Stomach (tissue), 8 donors: ENCODE measurements at regions not wholly inside any gene's neighbourhood (a gene's known extent, or its start where the extent isn't known, plus 50 kb on each side); places are given as distances from the start of the nearest gene placed in this dataset.
"Not testable (repeated sequence)": the region's sequence is repeated elsewhere in the genome, so short reads cannot be mapped to it uniquely, and the experiment has no call there.

ENCODE experiments used
- DNase-seq, 2 donors: peaks; one replicate each; pipeline versions ENCODE4 v3.0.0 to v3.0.0-alpha.2; 2013 to 2019
- H3K27ac ChIP-seq, 5 donors: fragments of 200-600 bp in 4 of 5; sonication (generic) in 4 of 5; one replicate each; pipeline ENCODE4 v1.5.1; 2013 to 2019; ENCODE audit warnings: mild to moderate bottlenecking in 1 of 5, moderate library complexity in 1 of 5
- H3K27me3 ChIP-seq, 3 donors: fragments of 200-600 bp; sonication (generic); one replicate each; pipeline ENCODE4 v1.5.1; 2017 to 2019; ENCODE audit warnings: mixed run types in 1 of 3
- H3K36me3 ChIP-seq, 4 donors: fragments of 200-600 bp; sonication (generic); 1 replicate in 3 of 4; 2 replicates in 1 of 4; pipeline ENCODE4 v1.5.1; 2016 to 2019
- H3K4me1 ChIP-seq, 4 donors: fragments of 200-600 bp; sonication (generic); one replicate each; pipeline ENCODE4 v1.5.1; 2016 to 2019
- H3K4me3 ChIP-seq, 4 donors: fragments of 200-600 bp; sonication (generic) in 3 of 4; one replicate each; pipeline ENCODE4 v1.5.1; 2016 to 2019; ENCODE audit warnings: mild to moderate bottlenecking in 1 of 4
- H3K9me3 ChIP-seq, 4 donors: fragments of 200-600 bp; sonication (generic); one replicate each; pipeline ENCODE4 v1.5.1; 2016 to 2019
- CTCF ChIP-seq, 7 experiments: fragments of 450-650 bp in 4 of 7; fragments of 200-600 bp in 3 of 7; sonication (generic) in 3 of 7; IDR thresholded peaks; one replicate each; pipeline ENCODE4 v1.5.1; 2016 to 2019; ENCODE audit warnings: antibody characterized with exemption in 7 of 7, control low read depth in 2 of 7, mild to moderate bottlenecking in 1 of 7
- EP300 ChIP-seq: sonication (generic); formaldehyde crosslinking; IDR thresholded peaks from one replicate; pipeline ENCODE4 v1.6.1; 2017; ENCODE audit warnings: antibody characterized with exemption
- POLR2A ChIP-seq, 4 donors: fragments of 450-650 bp; IDR thresholded peaks; one replicate each; pipeline ENCODE4 v1.6.1; 2016; ENCODE audit warnings: antibody characterized with exemption in 4 of 4, control low read depth in 2 of 4, mild to moderate bottlenecking in 1 of 4, moderate library complexity in 1 of 4
- POLR2AphosphoS5 ChIP-seq, 3 donors: sonication (generic); formaldehyde crosslinking; IDR thresholded peaks; one replicate each; pipeline ENCODE4 v1.6.1; 2016; ENCODE audit warnings: antibody characterized with exemption in 3 of 3
- WGBS, 5 donors: extraction: QIAGEN DNeasy Blood & Tissue Kit in 3 of 5; methylation state at CpG; one replicate each; pipeline versions ENCODE4 v1.1.5 to v1.1.7; 2013 to 2018; 5-methylcytosine and 5-hydroxymethylcytosine counted together
- intact Hi-C: fragments of 100-400 bp; cut with DNase I; formaldehyde crosslinking; loops from one replicate; pipeline ENCODE4 v1.15.1; 2023; ENCODE audit warnings: low total_unique reads
- donor health status: healthy with polysubstance abuse.
- donor health status: Bipolar disorder and iron deficiency.
- donor health status: healthy.

GRCh38 chr3:145326666-145327065, 834.3 kb downstream of the PLOD2 start:
- TF ChIP-seq CTCF (IDR thresholded peaks at IDR 0.05) (no peak), EP300 (no peak), POLR2AphosphoS5 (IDR thresholded peaks at IDR 0.05) (no peak), POLR2A (IDR thresholded peaks at IDR 0.05) (no peak)
- Histone ChIP-seq H3K9me3 (no peaks in the 10 kb centered on the region), H3K36me3 (no peaks in the 10 kb centered on the region), H3K27ac (no peak overlapping the region), H3K27me3 (no peaks in the 10 kb centered on the region), H3K4me1 (no peaks in the 10 kb centered on the region), H3K4me3 (no peak overlapping the region)
- DNase-seq: no peak
- intact Hi-C loops: no loop called here
- 19 to 41% (median 21%) methylated on average over 1 of the region's 1 CpG for WGBS, 5 donors

- H3K36me3 ChIP-seq, intact Hi-C loops, H3K4me1 ChIP-seq, H3K4me3 ChIP-seq, DNase-seq, H3K9me3 ChIP-seq, H3K27ac ChIP-seq, H3K27me3 ChIP-seq: not testable (repeated sequence)
- 83 to 94% (median 92%) methylated on average over 17 to 31 of the region's 31 CpGs for WGBS, 5 donors
Measured at GRCh38 chr3:145333427-145333826, 827.6 kb downstream of the PLOD2 start.

GRCh38 chr3:145333931-145334330, 827.1 kb downstream of the PLOD2 start:
- TF ChIP-seq POLR2AphosphoS5 (IDR thresholded peaks at IDR 0.05) (no peak), CTCF (IDR thresholded peaks at IDR 0.05) (no peak), POLR2A (IDR thresholded peaks at IDR 0.05) (no peak), EP300 (no peak)
- H3K4me3 ChIP-seq: no peak overlapping the region
- no peak overlapping the region for H3K27ac ChIP-seq
- no peaks in the 10 kb centered on the region for H3K9me3 ChIP-seq
- no peaks in the 10 kb centered on the region for H3K36me3 ChIP-seq
- intact Hi-C loops: no loop called here
- H3K27me3 ChIP-seq: no peaks in the 10 kb centered on the region
- no peak for DNase-seq
- H3K4me1 ChIP-seq: no peaks in the 10 kb centered on the region
- 79 to 89% (median 83%) methylated on average over 8 to 13 of the region's 13 CpGs for WGBS, 5 donors

- H3K9me3 ChIP-seq: peaks cover 5 to 51% (median 35%) of the 10 kb centered on the region in 4 donors
- 79 to 92% (median 91%) methylated on average over 4 of the region's 4 CpGs for whole genome bisulfite sequencing, 5 donors
- no peak overlapping the region for H3K4me3 ChIP-seq
- TF ChIP-seq POLR2A (IDR thresholded peaks at IDR 0.05) (no peak), EP300 (no peak), POLR2AphosphoS5 (IDR thresholded peaks at IDR 0.05) (no peak)
- no peak overlapping the region for H3K27ac ChIP-seq
- intact Hi-C loops: no loop called here
- H3K27me3 ChIP-seq: no peaks in the 10 kb centered on the region
- no peaks in the 10 kb centered on the region for H3K36me3 ChIP-seq
- DNase-seq: no peak
- no peaks in the 10 kb centered on the region for H3K4me1 ChIP-seq
Measured at GRCh38 chr3:145355206-145355605, 805.8 kb downstream of the PLOD2 start.

DNA sequence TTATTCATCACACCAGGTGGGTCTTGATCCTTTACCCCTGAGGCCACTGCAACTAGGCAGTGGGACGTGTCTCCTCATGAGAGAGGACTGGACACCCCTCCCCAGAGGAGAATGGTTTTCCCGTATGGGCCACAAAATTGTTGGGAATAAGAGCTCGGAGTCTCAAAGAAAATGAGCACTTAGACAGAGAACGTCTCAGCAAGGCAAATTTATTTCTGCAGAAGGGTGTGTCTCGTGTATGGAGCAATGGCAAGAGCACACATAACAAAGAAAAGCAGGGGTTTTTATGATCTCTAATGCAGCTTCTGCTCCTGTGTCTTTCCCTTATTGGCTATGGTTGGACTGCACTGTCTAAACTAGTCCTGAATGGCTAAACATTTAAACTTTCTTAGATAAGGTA, 803.5 kb downstream of the PLOD2 start:
- 62 to 86% (median 81%) methylated on average over 5 of the region's 5 CpGs for WGBS, 5 donors
- peaks cover 5 to 51% (median 35%) of the 10 kb centered on the region in 4 donors for H3K9me3 ChIP-seq
- H3K4me1 ChIP-seq: no peaks in the 10 kb centered on the region
- intact Hi-C loops: no loop called here
- no peaks in the 10 kb centered on the region for H3K27me3 ChIP-seq
- DNase-seq: no peak
- TF ChIP-seq CTCF (IDR thresholded peaks at IDR 0.05): no peak
- no peak for TF ChIP-seq POLR2A (IDR thresholded peaks at IDR 0.05)
- no peak for TF ChIP-seq POLR2AphosphoS5 (IDR thresholded peaks at IDR 0.05)
- no peak for TF ChIP-seq EP300
- no peaks in the 10 kb centered on the region for H3K36me3 ChIP-seq
- H3K4me3 ChIP-seq: no peak overlapping the region
- no peak overlapping the region for H3K27ac ChIP-seq
